ENCODE measurements at regions not wholly inside any gene's neighbourhood (a gene's known extent, or its start where the extent isn't known, plus 50 kb on each side); places are given as distances from the start of the nearest gene placed in this dataset.

DNA sequence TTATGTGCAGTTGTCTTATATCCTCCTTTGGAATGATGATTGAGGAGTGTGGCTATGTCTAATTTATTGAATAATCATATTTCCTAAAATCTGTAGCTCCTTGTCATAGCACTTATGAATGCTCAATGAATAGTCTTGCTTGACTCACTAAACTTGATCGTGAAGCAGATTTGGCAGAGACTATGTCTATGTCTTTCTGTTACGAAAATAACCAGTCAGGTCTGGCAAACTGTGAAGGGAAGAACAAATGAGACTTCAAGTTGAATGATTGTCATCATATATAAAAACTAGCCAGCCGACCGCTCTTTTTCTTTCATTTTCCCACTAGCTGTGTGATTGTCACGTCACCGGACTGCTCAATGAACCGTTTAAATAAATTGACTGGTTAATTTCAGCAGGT, 1303.9 kb upstream of the GJE1 start:
- no peak for TF ChIP-seq POLR2A (IDR thresholded peaks at IDR 0.05)
- TF ChIP-seq, protein P1, sequence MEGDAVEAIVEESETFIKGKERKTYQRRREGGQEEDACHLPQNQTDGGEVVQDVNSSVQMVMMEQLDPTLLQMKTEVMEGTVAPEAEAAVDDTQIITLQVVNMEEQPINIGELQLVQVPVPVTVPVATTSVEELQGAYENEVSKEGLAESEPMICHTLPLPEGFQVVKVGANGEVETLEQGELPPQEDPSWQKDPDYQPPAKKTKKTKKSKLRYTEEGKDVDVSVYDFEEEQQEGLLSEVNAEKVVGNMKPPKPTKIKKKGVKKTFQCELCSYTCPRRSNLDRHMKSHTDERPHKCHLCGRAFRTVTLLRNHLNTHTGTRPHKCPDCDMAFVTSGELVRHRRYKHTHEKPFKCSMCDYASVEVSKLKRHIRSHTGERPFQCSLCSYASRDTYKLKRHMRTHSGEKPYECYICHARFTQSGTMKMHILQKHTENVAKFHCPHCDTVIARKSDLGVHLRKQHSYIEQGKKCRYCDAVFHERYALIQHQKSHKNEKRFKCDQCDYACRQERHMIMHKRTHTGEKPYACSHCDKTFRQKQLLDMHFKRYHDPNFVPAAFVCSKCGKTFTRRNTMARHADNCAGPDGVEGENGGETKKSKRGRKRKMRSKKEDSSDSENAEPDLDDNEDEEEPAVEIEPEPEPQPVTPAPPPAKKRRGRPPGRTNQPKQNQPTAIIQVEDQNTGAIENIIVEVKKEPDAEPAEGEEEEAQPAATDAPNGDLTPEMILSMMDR (IDR thresholded peaks at IDR 0.05) = no peak
